ENCODE measurements at regions not wholly inside any gene's neighbourhood (a gene's known extent, or its start where the extent isn't known, plus 50 kb on each side); places are given as distances from the start of the nearest gene placed in this dataset.

- no peaks in the 10 kb centered on the region for H3K9me3 ChIP-seq
- 70 to 86% (median 83%) methylated on average over 2 to 3 of the region's 3 CpGs for WGBS, 5 donors
- no peak overlapping the region for H3K27ac ChIP-seq
- intact Hi-C loops (cut with DNase I; ENCODE audit: low total_unique reads) = no loop called here
- H3K4me3 ChIP-seq = no peak overlapping the region
- no peaks in the 10 kb centered on the region for H3K36me3 ChIP-seq
- DNase-seq = no peak
- no peaks in the 10 kb centered on the region for H3K4me1 ChIP-seq
- TF ChIP-seq POLR2A (IDR thresholded peaks at IDR 0.05) (no peak), EP300 (IDR thresholded peaks at IDR 0.05) (no peak), CTCF (IDR thresholded peaks at IDR 0.05) (no peak), POLR2AphosphoS5 (IDR thresholded peaks at IDR 0.05) (no peak)
- peaks cover 0 to 43% (median 0%) of the 10 kb centered on the region in 3 donors for H3K27me3 ChIP-seq
Observed at GRCh38 chr1:5659606-5660005, 332.6 kb downstream of the NPHP4 start.

DNA sequence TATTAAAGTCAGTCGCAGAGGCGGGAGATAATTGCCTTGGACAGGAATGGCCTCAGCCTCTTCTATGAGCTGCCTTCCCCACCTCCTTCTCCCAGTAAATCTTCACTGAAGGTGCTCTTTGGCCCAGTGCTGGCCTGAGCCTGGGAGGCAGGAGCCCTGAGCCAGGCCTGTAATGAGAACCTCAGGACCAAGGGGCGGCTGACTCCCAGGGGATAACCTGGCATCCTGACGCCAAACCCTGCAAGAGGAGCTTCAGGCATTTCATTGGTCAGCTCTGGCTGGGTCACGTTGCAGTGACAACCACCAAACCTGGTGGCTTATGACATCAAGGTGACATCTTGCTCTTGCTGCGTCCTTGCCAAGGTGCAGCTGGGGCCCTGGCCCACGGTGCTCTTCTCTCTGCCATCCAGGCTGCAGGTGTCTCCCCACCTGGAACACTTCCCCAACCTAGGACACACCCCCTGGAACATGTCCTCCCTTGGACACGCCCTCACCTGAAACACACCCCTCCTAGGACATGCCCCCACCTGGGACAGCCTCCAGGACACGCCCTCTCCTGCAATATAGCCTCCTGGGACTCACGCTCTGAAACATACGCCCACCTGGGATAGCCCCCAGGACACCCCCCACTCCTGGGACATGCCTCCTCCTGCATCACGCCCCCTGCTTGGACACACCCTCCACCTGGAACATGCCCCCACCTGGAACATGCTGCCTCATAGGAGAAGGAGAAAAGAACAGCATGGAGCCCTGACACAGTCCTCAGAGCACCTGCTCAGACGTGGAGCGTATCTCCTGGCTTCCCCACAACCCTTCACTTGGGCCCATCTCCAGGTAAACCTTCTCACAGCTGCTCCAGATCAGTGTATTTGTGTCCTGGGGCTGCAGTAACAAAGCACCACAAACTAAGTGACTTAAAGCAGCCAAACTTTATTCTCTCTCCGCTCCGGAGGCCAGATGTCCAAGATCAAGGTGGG, 333.6 kb downstream of the NPHP4 start:
- Histone ChIP-seq H3K9me3 (no peaks in the 10 kb centered on the region), H3K36me3 (no peaks in the 10 kb centered on the region), H3K27ac (no peak overlapping the region), H3K4me1 (no peaks in the 10 kb centered on the region), H3K4me3 (no peak overlapping the region), H3K27me3 (peaks cover 0 to 34% (median 0%) of the 10 kb centered on the region in 3 donors)
- no peak for DNase-seq
- 52 to 77% (median 68%) methylated on average over 14 to 16 of the region's 16 CpGs for WGBS, 5 donors
- intact Hi-C loops (cut with DNase I; ENCODE audit: low total_unique reads) = no loop called here
- TF ChIP-seq POLR2A (IDR thresholded peaks at IDR 0.05) = no peak
- TF ChIP-seq EP300 (IDR thresholded peaks at IDR 0.05) = no peak
- no peak for TF ChIP-seq POLR2AphosphoS5 (IDR thresholded peaks at IDR 0.05)
- TF ChIP-seq CTCF (IDR thresholded peaks at IDR 0.05) = no peak

DNA sequence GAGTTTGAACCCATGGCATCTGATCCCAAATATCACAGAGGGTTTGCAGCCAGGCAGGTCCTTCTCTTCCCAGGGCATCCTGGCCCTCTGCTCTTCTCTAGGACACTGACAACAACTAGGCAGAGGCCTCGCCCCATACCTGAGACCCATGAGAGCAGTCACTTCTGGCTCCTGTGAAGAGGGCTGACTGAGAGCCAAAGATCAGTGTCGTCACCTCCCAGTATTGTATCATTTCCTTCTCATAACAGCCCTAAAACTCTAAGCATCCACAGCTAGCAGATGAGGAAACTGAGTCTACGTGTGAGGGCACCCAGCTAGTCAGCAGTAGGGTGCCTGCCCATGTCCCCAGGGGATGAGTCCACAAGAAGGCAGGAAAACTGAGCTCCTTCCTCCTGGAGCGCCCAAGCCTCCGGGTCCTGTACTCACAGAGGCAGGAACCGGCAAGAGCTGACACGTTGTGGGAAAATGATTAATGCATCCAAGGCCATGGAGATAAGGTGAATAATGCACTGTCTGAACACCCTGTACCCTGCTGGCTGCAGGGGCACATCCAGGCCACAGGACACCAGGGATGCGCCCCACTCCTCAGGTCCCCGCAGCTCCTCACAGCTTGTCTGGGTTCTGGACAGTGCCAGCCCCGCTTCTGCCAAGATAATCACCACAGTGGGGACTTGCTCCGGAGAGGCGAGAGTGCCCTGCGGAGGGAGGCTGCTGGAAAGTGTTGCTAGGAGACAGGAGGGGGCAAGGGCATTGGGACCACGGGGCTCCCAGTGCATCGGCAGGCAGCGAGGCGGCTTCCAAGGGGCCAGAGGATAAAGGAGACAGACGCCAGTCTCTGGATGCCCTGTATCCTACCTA, 340.0 kb downstream of the NPHP4 start:
- peaks cover 0 to 4% (median 0%) of the 10 kb centered on the region in 4 donors for H3K9me3 ChIP-seq
- DNase-seq = no peak
- 21 to 28% (median 25%) methylated on average over 16 to 18 of the region's 18 CpGs for WGBS, 5 donors
- peaks cover 0 to 42% (median 0%) of the 10 kb centered on the region in 3 donors for H3K27me3 ChIP-seq
- H3K4me3 ChIP-seq = no peak overlapping the region
- TF ChIP-seq CTCF (IDR thresholded peaks at IDR 0.05) (no peak), EP300 (IDR thresholded peaks at IDR 0.05) (no peak)
- no peak overlapping the region for H3K27ac ChIP-seq
- H3K4me1 ChIP-seq = no peaks in the 10 kb centered on the region
- intact Hi-C loops (cut with DNase I; ENCODE audit: low total_unique reads) = no loop called here
- no peaks in the 10 kb centered on the region for H3K36me3 ChIP-seq

GRCh38 chr1:5651473-5651872, 340.8 kb downstream of the NPHP4 start:
- peaks cover 0 to 47% (median 0%) of the 10 kb centered on the region in 3 donors for H3K27me3 ChIP-seq
- H3K4me1 ChIP-seq = no peaks in the 10 kb centered on the region
- no peak for TF ChIP-seq CTCF (IDR thresholded peaks at IDR 0.05)
- TF ChIP-seq POLR2A (IDR thresholded peaks at IDR 0.05) = no peak
- TF ChIP-seq POLR2AphosphoS5 (IDR thresholded peaks at IDR 0.05) = no peak
- H3K36me3 ChIP-seq = no peaks in the 10 kb centered on the region
- DNase-seq = no peak
- no peak overlapping the region for H3K4me3 ChIP-seq
- 81 to 87% (median 84%) methylated on average over 11 of the region's 11 CpGs for WGBS, 5 donors
- peaks cover 0 to 9% (median 0%) of the 10 kb centered on the region in 4 donors for H3K9me3 ChIP-seq
- intact Hi-C loops (cut with DNase I; ENCODE audit: low total_unique reads) = no loop called here
- H3K27ac ChIP-seq = no peak overlapping the region
